GM19043 (cell line): ENCODE measurements at regions not wholly inside any gene's neighbourhood (a gene's known extent, or its start where the extent isn't known, plus 50 kb on each side); places are given as distances from the start of the nearest gene placed in this dataset.
"Not testable (repeated sequence)": the region's sequence is repeated elsewhere in the genome, so short reads cannot be mapped to it uniquely, and the experiment has no call there.

Experiments used
- ATAC-seq: cut with Tn5 transposase; IDR thresholded peaks from one replicate; pipeline ENCODE4 v1.9.1; 2021; ENCODE audit warnings: low read depth; ENCODE audit not compliant: unreplicated experiment

DNA sequence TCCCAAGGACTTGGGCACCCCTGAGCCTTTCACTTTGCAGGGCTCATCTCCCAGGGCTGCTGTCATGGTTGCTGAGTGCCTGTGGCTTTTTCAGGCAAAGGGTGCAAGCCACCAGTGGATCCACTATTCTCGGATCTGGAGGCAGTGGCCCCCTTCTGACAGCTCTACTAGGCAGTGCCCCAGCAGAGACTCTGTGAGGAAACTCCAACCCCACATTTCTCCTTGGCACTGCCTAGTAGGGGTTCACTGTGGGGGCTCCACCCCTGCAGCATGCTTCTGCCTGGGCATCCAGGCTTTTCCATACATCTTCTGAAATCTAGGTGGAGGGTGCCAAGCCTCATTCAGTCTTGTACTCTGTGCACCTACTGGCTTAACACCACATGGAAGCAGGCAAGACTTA, 675.0 kb upstream of the MBL2 start:
- ATAC-seq = no peak

- ATAC-seq = no peak
Measured at GRCh38 chr10:53441843-53442242, 669.3 kb upstream of the MBL2 start.

GRCh38 chr10:53440601-53441000, 668.0 kb upstream of the MBL2 start:
- ATAC-seq = no peak

- ATAC-seq = not testable (repeated sequence)
Measured at GRCh38 chr10:53439075-53439474, 666.5 kb upstream of the MBL2 start.

GRCh38 chr10:53434413-53434812, 661.8 kb upstream of the MBL2 start:
- no peak for ATAC-seq

DNA sequence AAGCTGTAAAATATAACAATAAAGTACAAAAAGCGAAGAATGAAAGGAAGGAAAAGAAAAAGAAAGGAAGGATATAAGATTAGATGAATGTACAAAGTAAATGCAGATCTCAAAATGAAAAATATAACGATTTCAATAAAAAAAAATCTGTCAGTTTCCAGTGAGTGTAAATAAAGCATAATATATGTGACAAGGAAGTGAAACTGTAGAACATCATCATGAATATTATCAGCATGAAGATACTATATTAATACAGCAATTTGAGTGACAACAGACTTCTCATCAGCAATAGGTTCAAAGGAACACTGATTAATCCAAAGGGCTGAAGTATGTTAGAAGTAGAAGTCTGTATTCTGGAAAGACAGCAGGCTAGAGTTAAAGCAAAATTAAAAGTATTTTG, 659.5 kb upstream of the MBL2 start:
- ATAC-seq = no peak

GRCh38 chr10:53430974-53431373, 658.4 kb upstream of the MBL2 start:
- ATAC-seq = no peak

DNA sequence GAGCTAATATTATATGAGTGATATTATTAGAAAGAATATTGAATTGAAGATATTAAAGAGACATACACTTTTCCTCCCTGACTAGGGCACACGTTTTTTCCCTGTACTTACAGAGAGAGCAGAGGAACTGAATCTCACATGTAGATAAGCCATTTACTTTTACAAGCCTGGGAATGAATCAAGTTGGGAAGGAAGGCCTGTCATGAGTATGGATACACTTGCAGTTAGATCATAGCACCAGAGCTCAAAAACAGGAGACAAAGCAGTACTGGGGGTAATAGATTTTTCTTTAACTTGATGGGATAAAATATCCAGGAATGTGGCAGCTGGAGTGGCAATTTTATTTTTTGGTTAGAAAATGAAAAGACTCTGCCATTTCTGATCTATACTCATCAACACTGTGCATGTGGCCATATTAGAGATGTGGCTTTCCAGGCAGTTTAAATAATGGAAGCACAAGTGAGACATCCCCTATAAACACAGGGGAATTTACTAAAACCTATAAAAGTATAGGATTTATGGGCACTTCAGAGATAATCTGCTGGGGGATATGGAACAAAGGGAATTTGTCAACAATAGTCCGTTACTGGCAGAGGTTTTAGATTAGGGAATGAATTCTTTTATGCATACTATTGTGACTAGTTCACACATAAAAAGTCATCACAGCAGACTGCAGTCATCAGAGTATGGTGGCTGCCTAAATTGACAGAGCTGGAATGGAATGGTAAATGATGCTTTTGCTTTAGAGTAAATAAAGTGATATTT, 657.7 kb upstream of the MBL2 start:
- ATAC-seq = no peak

DNA sequence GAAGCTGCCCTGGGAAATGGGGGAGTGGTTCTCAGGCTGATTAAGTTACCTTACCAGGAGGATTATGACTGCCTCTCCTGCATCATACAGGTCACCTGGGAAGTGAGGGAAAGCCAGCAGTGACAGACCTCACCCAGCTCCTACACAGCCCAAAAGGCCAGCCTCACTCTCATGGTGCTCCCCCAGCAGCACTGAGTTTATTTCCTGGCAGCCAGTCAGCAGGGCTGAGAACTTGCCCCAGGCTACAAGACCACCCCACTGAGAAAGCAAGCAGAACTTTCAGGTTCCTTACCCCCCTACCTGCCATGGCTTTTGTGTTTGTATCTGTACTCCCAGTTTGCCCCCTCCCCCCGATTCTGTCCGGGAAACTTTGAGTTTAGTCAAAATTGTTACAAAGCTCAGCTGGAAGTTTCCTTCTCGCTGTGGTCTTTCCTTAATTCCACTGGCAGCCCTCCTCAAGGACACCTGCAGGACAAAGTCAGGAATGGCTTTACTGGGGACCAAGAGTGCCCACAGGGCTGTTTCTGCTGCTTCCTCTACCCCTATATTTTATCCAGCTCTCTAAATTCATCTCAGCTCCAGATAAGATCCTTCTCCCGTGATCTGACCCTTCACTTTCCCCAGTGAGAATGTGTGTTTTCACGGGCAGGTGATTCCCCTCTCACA, 649.8 kb upstream of the MBL2 start:
- ATAC-seq = no peak

- ATAC-seq = no peak
Measured at GRCh38 chr10:53412651-53413050, 640.1 kb upstream of the MBL2 start.

- no peak for ATAC-seq
Measured at GRCh38 chr10:53406532-53406931, 633.9 kb upstream of the MBL2 start.

DNA sequence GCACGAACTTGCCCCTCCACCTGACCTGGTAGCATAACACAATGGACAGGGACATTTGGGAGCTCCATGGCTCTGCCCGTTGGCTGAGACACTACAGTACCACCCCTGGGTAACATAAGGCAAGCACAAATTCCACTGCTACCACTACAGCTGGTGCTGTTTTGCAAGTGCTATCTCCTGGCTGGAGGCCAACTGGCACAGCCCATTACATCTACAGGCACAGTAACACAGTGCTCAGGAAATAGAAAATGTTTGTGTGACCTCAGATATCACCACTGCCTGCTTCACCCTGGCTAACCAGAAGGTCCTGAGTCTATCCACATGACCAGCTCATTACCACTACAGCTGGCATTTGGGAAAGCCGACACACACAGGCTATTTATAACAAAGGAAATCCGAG, 631.1 kb upstream of the MBL2 start:
- ATAC-seq = no peak

DNA sequence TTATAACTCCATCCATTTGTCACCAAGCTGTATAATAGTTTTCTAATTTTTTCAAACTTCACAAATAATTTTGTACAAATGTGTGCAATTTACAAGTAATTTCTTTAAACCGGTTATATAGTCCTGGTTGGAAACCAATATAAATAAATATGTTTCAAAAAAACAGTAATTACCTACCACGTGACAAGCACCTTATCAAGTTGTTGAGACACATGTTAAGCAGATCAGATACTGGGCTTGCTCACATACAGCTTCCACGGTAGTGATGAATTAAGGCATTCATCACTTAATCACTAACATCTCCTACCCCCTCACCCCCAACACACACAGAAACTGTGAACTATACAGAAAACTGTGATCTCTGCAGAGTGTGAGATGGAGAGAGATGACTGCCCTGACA, 630.0 kb upstream of the MBL2 start:
- ATAC-seq = no peak

DNA sequence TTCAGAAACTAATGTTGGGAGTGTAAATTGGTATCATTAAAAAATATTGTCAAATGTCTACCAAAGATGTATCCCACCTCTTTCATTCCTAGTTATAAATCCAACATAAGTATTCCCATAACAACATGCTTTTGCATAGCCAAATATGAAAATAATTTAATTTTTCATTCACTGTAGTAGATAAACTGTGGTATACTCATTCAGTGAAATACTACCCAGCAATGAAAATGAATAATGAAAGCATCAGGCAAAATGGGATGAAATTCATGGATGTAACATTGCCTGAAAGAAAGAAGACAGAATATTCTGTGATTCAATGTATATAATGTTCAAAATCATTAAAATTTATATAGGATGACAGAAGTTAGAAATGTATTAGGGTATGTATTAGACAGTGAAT, 629.0 kb upstream of the MBL2 start:
- ATAC-seq = no peak

GRCh38 chr10:53396876-53397275, 624.3 kb upstream of the MBL2 start:
- no peak for ATAC-seq

DNA sequence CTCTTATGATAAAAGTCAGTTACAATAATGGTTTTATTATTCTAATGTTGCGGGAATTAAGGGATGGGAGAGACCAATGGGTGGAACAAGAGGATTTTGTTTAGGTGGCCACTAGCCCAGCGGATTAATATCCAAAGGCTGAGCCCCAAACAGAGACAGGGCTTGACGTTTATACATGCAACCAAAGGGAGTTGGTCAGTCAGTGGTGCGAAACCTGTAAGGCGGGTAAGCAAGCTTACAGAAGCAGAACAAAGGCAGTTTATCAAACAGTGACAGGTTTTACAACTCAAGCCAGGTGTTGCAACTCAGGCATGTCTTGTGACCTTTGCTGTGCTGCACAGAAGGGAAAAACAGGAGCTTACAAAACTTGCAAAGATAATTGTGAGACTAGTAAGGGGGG, 622.9 kb upstream of the MBL2 start:
- no peak for ATAC-seq

DNA sequence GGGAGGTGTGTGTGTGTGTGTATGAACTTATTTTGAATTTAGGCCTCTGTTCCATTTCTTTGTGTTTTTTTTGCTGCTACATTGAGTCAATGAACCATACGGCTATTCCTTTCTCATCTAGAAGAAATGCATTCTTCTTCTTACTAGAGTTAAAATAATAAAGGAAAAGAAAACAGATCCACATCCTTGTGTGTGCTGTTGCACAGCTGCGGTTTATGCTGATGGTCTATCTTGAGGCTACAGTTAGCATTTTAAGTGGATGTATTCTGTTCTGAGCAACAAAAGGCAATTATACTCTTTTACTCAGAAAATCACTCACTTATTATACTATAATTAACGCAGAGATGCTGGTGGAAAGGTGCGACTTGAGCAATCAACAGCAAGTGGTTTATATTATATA, 615.0 kb upstream of the MBL2 start:
- no peak for ATAC-seq

- no peak for ATAC-seq
Measured at GRCh38 chr10:53382543-53382942, 610.0 kb upstream of the MBL2 start.

- no peak for ATAC-seq
Measured at GRCh38 chr10:53379956-53380355, 607.4 kb upstream of the MBL2 start.

GRCh38 chr10:53370347-53370746, 597.8 kb upstream of the MBL2 start:
- ATAC-seq = no peak

GRCh38 chr10:53361936-53362335, 589.4 kb upstream of the MBL2 start:
- ATAC-seq = no peak

GRCh38 chr10:53361281-53361680, 588.7 kb upstream of the MBL2 start:
- ATAC-seq = no peak
